Activated CD8-positive, alpha-beta memory T cell treated with anti-CD3 and anti-CD28 coated beads, Interleukin-2, amount 10 ng/mL, durations not matched to agents 7 days and 5 days (primary cell): ENCODE measurements at regions not wholly inside any gene's neighbourhood (a gene's known extent, or its start where the extent isn't known, plus 50 kb on each side); places are given as distances from the start of the nearest gene placed in this dataset.

Experiments
- ATAC-seq: fragments of 150-1000 bp; cut with Tn5 transposase; one replicate; pipeline ENCODE4 v1.10.0; 2021; ENCODE audit warnings: moderate library complexity
- CTCF ChIA-PET: fragments of 350-600 bp; sonication (Branson Sonifier 250); formaldehyde crosslinking; loops from one replicate; lab custom pipeline; 2021; ENCODE audit warnings: antibody characterized with exemption; lab: Charles Lee
- DNase-seq: peaks from one replicate; pipeline ENCODE4 v3.0.0-alpha.2; 2020
- H3K27ac Mint-ChIP-seq: one replicate; pipeline ENCODE4 v1.8.0; 2021; ENCODE audit warnings: mild to moderate bottlenecking, mixed read lengths
- H3K27me3 Mint-ChIP-seq: one replicate; pipeline ENCODE4 v1.8.0; 2021; ENCODE audit warnings: mixed read lengths
- H3K36me3 Mint-ChIP-seq: one replicate; pipeline ENCODE4 v1.8.0; 2021; ENCODE audit warnings: mild to moderate bottlenecking, mixed read lengths
- H3K4me1 Mint-ChIP-seq: one replicate; pipeline ENCODE4 v1.8.0; 2021; ENCODE audit warnings: mixed read lengths
- H3K4me3 Mint-ChIP-seq: one replicate; pipeline ENCODE4 v1.8.0; 2021; ENCODE audit warnings: mild to moderate bottlenecking, moderate library complexity, mixed read lengths
- H3K9me3 Mint-ChIP-seq: one replicate; pipeline ENCODE4 v1.8.0; 2022; ENCODE audit warnings: low read depth, mixed read lengths

DNA sequence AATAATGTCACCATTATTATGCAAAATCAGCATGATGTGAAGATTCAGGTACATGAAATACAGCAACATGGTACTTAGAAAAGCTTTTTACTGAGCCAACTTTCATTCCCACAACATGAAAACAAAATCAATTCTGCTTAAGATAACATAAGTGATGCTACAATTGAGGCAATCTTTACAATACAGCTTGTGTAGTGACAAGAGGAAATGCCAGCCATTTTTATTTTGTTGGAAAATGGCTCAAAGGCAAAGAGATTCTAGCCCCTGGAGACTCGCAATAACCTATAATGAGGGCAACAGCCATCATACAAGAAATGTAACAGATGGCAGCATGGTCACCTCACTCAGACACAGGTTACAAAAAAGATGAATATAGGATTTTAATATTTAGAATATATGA lies 560.4 kb downstream of the SPOCK3 start:
- ATAC-seq (no peak), DNase-seq (no peak)
- CTCF ChIA-PET = no interaction called here
- Mint-ChIP-seq H3K4me1 (no peaks in the 10 kb centered on the region), H3K9me3 (peaks cover 7% of the 10 kb centered on the region), H3K36me3 (no peaks in the 10 kb centered on the region), H3K27ac (no peak overlapping the region), H3K4me3 (no peak overlapping the region), H3K27me3 (no peaks in the 10 kb centered on the region)

DNA sequence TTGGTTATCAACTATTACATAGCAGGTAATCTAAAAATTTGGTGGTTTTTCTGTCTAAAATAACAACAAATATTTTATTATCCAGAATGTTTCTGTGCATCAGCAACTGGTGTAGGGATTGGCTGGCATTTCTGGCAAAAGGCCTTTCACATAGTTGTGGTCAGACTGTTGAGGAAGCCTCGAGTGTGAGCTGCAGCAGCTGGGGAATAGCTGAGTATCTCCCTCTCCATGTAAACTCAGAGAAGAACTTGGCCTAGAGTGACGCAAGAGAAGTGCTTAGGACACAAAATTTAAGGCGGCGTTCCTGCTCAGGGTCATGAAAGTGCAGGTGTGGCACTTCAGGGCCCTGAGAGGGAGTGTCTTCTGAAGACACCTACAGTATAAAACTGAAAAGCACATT lies 558.9 kb downstream of the SPOCK3 start:
- Mint-ChIP-seq H3K27me3 (no peaks in the 10 kb centered on the region), H3K4me1 (no peaks in the 10 kb centered on the region), H3K4me3 (no peak overlapping the region), H3K36me3 (no peaks in the 10 kb centered on the region), H3K27ac (no peak overlapping the region), H3K9me3 (peaks cover 7% of the 10 kb centered on the region)
- DNase-seq (no peak), ATAC-seq (no peak)
- CTCF ChIA-PET = no interaction called here

DNA sequence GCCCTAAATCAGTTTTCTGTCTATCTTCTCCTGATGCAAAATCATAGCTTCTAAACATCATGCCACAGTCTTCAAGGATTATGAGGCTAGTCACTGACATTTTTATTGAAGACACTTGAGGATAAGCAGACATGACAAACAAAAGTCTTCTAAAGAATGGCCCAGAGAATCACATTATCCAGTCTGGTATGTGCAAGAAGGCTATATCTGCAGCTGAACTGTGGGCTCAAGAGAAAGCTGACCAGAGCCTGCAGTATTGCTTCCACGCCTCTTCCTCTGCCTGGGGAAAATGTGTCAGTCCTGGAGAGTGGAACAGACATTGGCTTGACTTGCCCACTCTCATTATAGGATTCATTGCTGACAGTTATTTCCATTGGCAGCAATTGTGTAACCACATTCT lies 553.5 kb downstream of the SPOCK3 start:
- H3K4me3 Mint-ChIP-seq = no peak overlapping the region
- H3K36me3 Mint-ChIP-seq = no peaks in the 10 kb centered on the region

GRCh38 chr4:166682200-166682599 lies 552.1 kb downstream of the SPOCK3 start:
- Mint-ChIP-seq H3K36me3 (no peaks in the 10 kb centered on the region), H3K4me3 (no peak overlapping the region), H3K27me3 (no peaks in the 10 kb centered on the region), H3K9me3 (no peaks in the 10 kb centered on the region), H3K4me1 (no peaks in the 10 kb centered on the region), H3K27ac (no peak overlapping the region)
- DNase-seq = no peak
- CTCF ChIA-PET = no interaction called here
- ATAC-seq = no peak

More for the DNA sequence above, 553.5 kb downstream of the SPOCK3 start:
- CTCF ChIA-PET = no interaction called here
- no peak for DNase-seq
- no peak overlapping the region for H3K27ac Mint-ChIP-seq
- no peak for ATAC-seq
- no peaks in the 10 kb centered on the region for H3K9me3 Mint-ChIP-seq
- no peaks in the 10 kb centered on the region for H3K27me3 Mint-ChIP-seq
- H3K4me1 Mint-ChIP-seq = no peaks in the 10 kb centered on the region
